Activated naive CD4-positive, alpha-beta T cell treated with anti-CD3 and anti-CD28 coated beads for 36 hours (primary cell): ENCODE measurements at regions not wholly inside any gene's neighbourhood (a gene's known extent, or its start where the extent isn't known, plus 50 kb on each side); places are given as distances from the start of the nearest gene placed in this dataset.

Experiments used
- CTCF ChIA-PET: fragments of 350-600 bp; sonication (Branson Sonifier 250); formaldehyde crosslinking; loops from one replicate; lab custom pipeline; 2021; ENCODE audit warnings: antibody characterized with exemption; lab: Charles Lee
- DNase-seq: peaks from one replicate; pipeline ENCODE4 v3.0.0-alpha.2; 2020
- H3K27ac Mint-ChIP-seq: one replicate; pipeline ENCODE4 v1.8.0; 2021; ENCODE audit warnings: mild to moderate bottlenecking, mixed read lengths
- H3K27me3 Mint-ChIP-seq: one replicate; pipeline ENCODE4 v1.8.0; 2021; ENCODE audit warnings: low read depth, mixed read lengths
- H3K36me3 Mint-ChIP-seq: one replicate; pipeline ENCODE4 v1.8.0; 2021; ENCODE audit warnings: low read depth, mixed read lengths
- H3K4me1 Mint-ChIP-seq: one replicate; pipeline ENCODE4 v1.8.0; 2021; ENCODE audit warnings: low read depth, mixed read lengths
- H3K4me3 Mint-ChIP-seq: one replicate; pipeline ENCODE4 v1.8.0; 2021; ENCODE audit warnings: mild to moderate bottlenecking, moderate library complexity, mixed read lengths
- H3K9me3 Mint-ChIP-seq: one replicate; pipeline ENCODE4 v1.8.0; 2021; ENCODE audit warnings: mixed read lengths
- intact Hi-C: fragments of 100-400 bp; cut with micrococcal nuclease; formaldehyde crosslinking; loops from one replicate; pipeline ENCODE4 v1.15.1; 2023

- no peaks in the 10 kb centered on the region for H3K36me3 Mint-ChIP-seq
- H3K4me3 Mint-ChIP-seq: no peak overlapping the region
- CTCF ChIA-PET: no interaction called here
- no peaks in the 10 kb centered on the region for H3K4me1 Mint-ChIP-seq
- H3K27me3 Mint-ChIP-seq: no peaks in the 10 kb centered on the region
- peaks cover 2% of the 10 kb centered on the region for H3K9me3 Mint-ChIP-seq
- no peak overlapping the region for H3K27ac Mint-ChIP-seq
- intact Hi-C loops: no loop called here
- DNase-seq: no peak
Observed at GRCh38 chrX:145533534-145533933, 284.1 kb upstream of the SLITRK2 start.

DNA sequence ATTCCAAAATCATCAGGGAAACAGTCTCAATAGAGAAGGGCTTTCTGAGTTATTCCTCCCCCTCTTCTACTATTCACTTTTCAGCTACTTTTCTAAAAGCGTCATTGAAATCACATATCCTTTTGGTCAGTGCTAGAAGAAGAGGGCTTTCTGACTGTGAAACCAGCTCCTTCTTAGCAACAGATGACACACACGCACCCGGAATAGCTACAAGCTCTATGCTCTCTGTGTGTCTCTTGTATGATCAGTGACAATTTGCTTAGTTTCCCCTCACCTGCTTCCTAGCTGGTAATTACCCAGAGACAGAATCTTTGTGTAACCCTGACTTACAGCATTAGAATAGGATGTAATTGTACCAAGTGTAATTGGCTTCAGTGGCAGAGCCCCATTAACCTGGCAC, 268.1 kb upstream of the SLITRK2 start:
- no peaks in the 10 kb centered on the region for H3K4me1 Mint-ChIP-seq

DNA sequence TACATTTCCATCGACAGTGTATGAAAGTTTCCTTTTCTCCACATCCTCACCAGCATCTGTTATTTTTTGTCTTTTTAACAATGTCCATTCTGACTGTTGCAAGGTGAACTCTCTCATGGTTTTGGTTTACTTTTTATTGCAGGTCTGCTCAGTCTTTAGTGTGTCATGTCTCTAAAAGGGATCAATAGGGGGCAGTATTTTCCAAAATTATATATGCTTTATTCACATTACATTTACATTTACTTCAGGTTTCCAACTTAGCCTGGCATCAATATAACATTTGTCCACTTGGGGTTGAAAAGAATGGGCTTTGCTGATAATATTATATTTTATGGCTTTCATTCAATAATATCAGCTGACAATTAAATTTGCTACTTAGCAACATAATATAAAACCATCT, 265.0 kb upstream of the SLITRK2 start:
- Mint-ChIP-seq H3K36me3 (peaks cover 2% of the 10 kb centered on the region), H3K27ac (no peak overlapping the region), H3K27me3 (no peaks in the 10 kb centered on the region), H3K4me3 (no peak overlapping the region), H3K4me1 (no peaks in the 10 kb centered on the region), H3K9me3 (no peaks in the 10 kb centered on the region)
- intact Hi-C loops: no loop called here
- CTCF ChIA-PET: no interaction called here
- DNase-seq: no peak

More for the DNA sequence above, 268.1 kb upstream of the SLITRK2 start:
- CTCF ChIA-PET: no interaction called here
- Mint-ChIP-seq H3K27me3 (no peaks in the 10 kb centered on the region), H3K9me3 (no peaks in the 10 kb centered on the region), H3K27ac (no peak overlapping the region), H3K36me3 (no peaks in the 10 kb centered on the region), H3K4me3 (no peak overlapping the region)
- intact Hi-C loops: no loop called here
- no peak for DNase-seq

- Mint-ChIP-seq H3K4me3 (no peak overlapping the region), H3K36me3 (peaks cover 2% of the 10 kb centered on the region), H3K27ac (no peak overlapping the region), H3K27me3 (no peaks in the 10 kb centered on the region), H3K4me1 (no peaks in the 10 kb centered on the region), H3K9me3 (peaks cover 2% of the 10 kb centered on the region)
- intact Hi-C loops: no loop called here
- CTCF ChIA-PET: no interaction called here
- no peak for DNase-seq
Observed at GRCh38 chrX:145553702-145554101, 263.9 kb upstream of the SLITRK2 start.

GRCh38 chrX:145563159-145563558, 254.5 kb upstream of the SLITRK2 start:
- intact Hi-C loops: no loop called here
- Mint-ChIP-seq H3K27ac (no peak overlapping the region), H3K9me3 (peaks cover 2% of the 10 kb centered on the region), H3K36me3 (no peaks in the 10 kb centered on the region), H3K4me3 (no peak overlapping the region), H3K27me3 (no peaks in the 10 kb centered on the region), H3K4me1 (no peaks in the 10 kb centered on the region)
- CTCF ChIA-PET: no interaction called here
- DNase-seq: no peak

DNA sequence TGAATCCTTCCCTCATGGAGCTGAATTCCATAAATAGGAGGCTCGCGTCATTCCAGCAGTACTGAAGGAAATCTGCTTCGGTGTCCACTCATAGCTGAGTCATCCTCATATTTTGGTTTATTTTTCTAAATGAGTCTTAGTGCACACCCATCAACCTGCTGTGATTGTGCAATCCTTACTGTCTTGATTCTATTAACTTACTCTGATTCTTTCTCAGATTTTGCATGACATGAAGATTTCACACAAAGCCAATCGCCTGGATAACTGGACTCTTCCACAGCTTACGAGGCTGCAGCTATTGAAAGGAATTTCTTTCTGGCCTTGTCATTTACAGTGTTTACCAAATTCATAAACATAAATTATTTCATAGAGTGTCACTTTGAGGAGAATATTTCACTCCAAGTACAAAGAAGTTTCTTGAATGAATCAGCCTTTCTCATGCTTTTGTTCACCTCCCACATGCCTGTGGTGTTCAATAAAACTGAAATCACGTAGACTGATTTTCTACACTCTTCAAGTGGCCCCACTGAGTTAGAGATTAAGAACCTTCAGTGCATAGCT, 207.6 kb upstream of the SLITRK2 start:
- no peaks in the 10 kb centered on the region for H3K4me1 Mint-ChIP-seq
- no peaks in the 10 kb centered on the region for H3K27me3 Mint-ChIP-seq
- DNase-seq: no peak
- intact Hi-C loops: no loop called here
- H3K36me3 Mint-ChIP-seq: no peaks in the 10 kb centered on the region
- no peak overlapping the region for H3K4me3 Mint-ChIP-seq
- peaks cover 3% of the 10 kb centered on the region for H3K9me3 Mint-ChIP-seq
- no peak overlapping the region for H3K27ac Mint-ChIP-seq
- CTCF ChIA-PET: no interaction called here

DNA sequence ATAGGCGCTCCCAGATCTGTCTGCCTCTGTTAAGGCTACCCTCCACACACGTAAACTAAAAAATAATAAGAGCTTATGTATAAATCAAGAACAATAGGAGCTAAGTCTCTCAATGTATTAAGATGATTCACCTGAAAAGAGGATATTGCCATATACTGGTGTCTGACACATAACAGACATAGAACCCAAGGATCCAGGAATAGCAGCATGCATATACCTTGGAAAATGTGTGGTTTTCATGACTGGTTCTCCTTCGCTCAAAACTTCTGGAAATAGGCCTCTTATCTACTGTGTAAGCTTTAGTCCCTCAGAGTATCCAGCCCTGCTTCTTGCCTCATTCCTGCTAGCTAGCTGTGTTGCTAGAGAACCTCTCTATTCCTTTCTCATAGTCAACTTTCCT, 203.7 kb upstream of the SLITRK2 start:
- Mint-ChIP-seq H3K36me3 (no peaks in the 10 kb centered on the region), H3K27ac (no peak overlapping the region), H3K27me3 (no peaks in the 10 kb centered on the region), H3K4me3 (no peak overlapping the region), H3K4me1 (no peaks in the 10 kb centered on the region), H3K9me3 (peaks cover 1% of the 10 kb centered on the region)
- intact Hi-C loops: no loop called here
- no peak for DNase-seq
- CTCF ChIA-PET: no interaction called here

- no peak for DNase-seq
- intact Hi-C loops: no loop called here
- H3K27me3 Mint-ChIP-seq: no peaks in the 10 kb centered on the region
- CTCF ChIA-PET: no interaction called here
- H3K4me1 Mint-ChIP-seq: no peaks in the 10 kb centered on the region
- H3K4me3 Mint-ChIP-seq: no peak overlapping the region
- H3K36me3 Mint-ChIP-seq: no peaks in the 10 kb centered on the region
- no peak overlapping the region for H3K27ac Mint-ChIP-seq
- peaks cover 1% of the 10 kb centered on the region for H3K9me3 Mint-ChIP-seq
Observed at GRCh38 chrX:145620666-145621065, 197.0 kb upstream of the SLITRK2 start.

GRCh38 chrX:145623453-145623852, 194.2 kb upstream of the SLITRK2 start:
- CTCF ChIA-PET: no interaction called here
- intact Hi-C loops: no loop called here
- Mint-ChIP-seq H3K27ac (no peak overlapping the region), H3K9me3 (peaks cover 1% of the 10 kb centered on the region), H3K27me3 (no peaks in the 10 kb centered on the region), H3K4me1 (no peaks in the 10 kb centered on the region), H3K4me3 (no peak overlapping the region), H3K36me3 (no peaks in the 10 kb centered on the region)
- DNase-seq: no peak

DNA sequence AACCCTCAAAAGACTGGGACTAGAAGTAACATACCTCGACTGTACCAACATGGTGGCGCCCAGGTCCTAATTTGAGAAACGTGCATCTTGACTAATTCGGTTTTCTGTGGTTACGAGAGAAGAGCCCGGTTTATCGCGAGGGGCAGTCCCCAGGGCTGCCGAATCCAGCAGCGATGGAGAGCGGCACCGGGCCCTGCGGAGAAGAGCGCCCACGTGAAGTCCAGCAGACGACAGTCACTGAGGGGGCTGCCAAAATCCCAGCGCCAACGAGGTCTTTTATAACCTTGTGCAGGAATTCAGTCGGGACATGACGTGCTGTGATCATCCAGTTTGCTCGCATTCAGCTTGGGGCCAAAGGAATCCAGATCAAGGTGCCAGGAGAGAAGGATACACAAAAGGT, 187.5 kb upstream of the SLITRK2 start:
- Mint-ChIP-seq H3K9me3 (no peaks in the 10 kb centered on the region), H3K27ac (no peak overlapping the region), H3K4me1 (no peaks in the 10 kb centered on the region), H3K36me3 (no peaks in the 10 kb centered on the region), H3K4me3 (no peak overlapping the region), H3K27me3 (no peaks in the 10 kb centered on the region)
- intact Hi-C loops: no loop called here
- CTCF ChIA-PET: no interaction called here
- no peak for DNase-seq

- Mint-ChIP-seq H3K9me3 (no peaks in the 10 kb centered on the region), H3K27me3 (no peaks in the 10 kb centered on the region), H3K36me3 (no peaks in the 10 kb centered on the region), H3K27ac (no peak overlapping the region), H3K4me1 (no peaks in the 10 kb centered on the region), H3K4me3 (no peak overlapping the region)
- CTCF ChIA-PET: no interaction called here
- no peak for DNase-seq
- intact Hi-C loops: no loop called here
Observed at GRCh38 chrX:145630806-145631435, 186.7 kb upstream of the SLITRK2 start.

- H3K4me3 Mint-ChIP-seq: no peak overlapping the region
- CTCF ChIA-PET: no interaction called here
- H3K4me1 Mint-ChIP-seq: no peaks in the 10 kb centered on the region
- no peaks in the 10 kb centered on the region for H3K27me3 Mint-ChIP-seq
- H3K36me3 Mint-ChIP-seq: no peaks in the 10 kb centered on the region
- intact Hi-C loops: no loop called here
- no peak overlapping the region for H3K27ac Mint-ChIP-seq
- no peak for DNase-seq
- H3K9me3 Mint-ChIP-seq: no peaks in the 10 kb centered on the region
Observed at GRCh38 chrX:145631461-145631951, 186.1 kb upstream of the SLITRK2 start.

DNA sequence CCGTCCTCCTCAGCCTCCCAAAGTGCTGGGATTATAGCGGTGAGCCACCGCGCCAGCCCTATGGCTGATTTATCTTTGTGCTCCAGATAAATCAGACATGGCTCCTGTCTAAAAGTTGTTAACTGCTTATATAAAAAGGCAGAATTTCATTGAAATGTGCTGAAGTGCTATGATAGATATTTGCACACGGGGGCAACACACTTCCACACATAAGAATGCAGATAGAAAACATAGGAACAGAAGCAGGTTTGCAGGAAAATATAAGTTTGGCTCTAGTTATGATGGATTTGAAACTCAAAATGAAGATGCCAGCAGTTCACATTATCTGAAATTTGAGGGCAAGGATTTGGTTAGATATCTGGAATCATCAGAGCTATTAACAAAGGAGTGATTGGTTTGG, 163.1 kb upstream of the SLITRK2 start:
- H3K36me3 Mint-ChIP-seq: no peaks in the 10 kb centered on the region
- no peak overlapping the region for H3K4me3 Mint-ChIP-seq

More for the DNA sequence above, 163.1 kb upstream of the SLITRK2 start:
- no peak for DNase-seq
- Mint-ChIP-seq H3K4me1 (no peaks in the 10 kb centered on the region), H3K27me3 (no peaks in the 10 kb centered on the region), H3K9me3 (peaks cover under 1% of the 10 kb centered on the region), H3K27ac (no peak overlapping the region)
- CTCF ChIA-PET: no interaction called here
- intact Hi-C loops: no loop called here
